Stimulated activated CD8-positive, alpha-beta memory T cell treated with anti-CD3 and anti-CD28 coated beads, Interleukin-15, amount 100 ng/mL, for 48 hours (primary cell): ENCODE measurements at regions not wholly inside any gene's neighbourhood (a gene's known extent, or its start where the extent isn't known, plus 50 kb on each side); places are given as distances from the start of the nearest gene placed in this dataset.
"Not testable (repeated sequence)": the region's sequence is repeated elsewhere in the genome, so short reads cannot be mapped to it uniquely, and the experiment has no call there.

Source experiments
- DNase-seq, 2 donors: peaks; one replicate each; pipeline ENCODE4 v3.0.0-alpha.2; 2020; ENCODE audit warnings: low read depth in 2 of 2

DNA sequence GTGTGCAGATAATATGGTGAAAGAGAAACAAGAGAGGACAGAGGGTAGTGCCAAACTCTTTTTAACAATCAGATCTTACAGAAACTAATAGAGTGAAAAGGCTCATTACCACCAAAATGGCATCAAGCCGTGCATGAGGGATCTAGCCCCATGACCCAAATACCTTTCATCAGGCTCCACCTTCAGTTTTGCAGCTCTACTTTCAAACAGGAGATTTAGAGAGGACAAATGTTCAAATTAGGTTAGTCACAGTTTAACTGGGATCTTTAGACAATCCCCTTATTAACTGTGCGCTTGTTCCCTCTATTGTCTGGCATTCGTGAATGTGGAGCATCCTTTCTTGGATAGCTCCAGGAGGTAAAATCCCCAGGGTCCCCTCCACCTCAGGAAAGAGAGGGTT lies 1209.3 kb upstream of the CHAC2 start:
- DNase-seq = no peak

DNA sequence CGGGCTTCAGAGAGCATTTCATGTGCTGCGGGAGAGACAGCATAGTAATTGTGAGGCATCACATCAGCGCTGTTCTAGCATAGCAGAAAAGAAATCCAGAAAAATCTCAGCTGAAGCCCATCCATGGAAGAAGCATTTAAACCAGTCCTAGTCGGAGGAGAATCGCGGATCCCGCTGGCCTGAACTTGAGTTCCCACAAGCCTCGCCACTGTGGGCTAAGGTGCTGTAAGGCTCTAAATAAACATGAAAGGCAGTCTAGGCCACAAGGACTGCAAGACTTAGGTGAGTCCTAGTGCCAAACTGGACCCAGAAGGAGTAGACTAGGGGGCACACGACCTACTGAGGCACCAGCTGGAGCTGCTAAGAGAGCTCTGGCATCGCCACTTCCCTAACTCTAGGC lies 1225.3 kb upstream of the CHAC2 start:
- no peak for DNase-seq

DNA sequence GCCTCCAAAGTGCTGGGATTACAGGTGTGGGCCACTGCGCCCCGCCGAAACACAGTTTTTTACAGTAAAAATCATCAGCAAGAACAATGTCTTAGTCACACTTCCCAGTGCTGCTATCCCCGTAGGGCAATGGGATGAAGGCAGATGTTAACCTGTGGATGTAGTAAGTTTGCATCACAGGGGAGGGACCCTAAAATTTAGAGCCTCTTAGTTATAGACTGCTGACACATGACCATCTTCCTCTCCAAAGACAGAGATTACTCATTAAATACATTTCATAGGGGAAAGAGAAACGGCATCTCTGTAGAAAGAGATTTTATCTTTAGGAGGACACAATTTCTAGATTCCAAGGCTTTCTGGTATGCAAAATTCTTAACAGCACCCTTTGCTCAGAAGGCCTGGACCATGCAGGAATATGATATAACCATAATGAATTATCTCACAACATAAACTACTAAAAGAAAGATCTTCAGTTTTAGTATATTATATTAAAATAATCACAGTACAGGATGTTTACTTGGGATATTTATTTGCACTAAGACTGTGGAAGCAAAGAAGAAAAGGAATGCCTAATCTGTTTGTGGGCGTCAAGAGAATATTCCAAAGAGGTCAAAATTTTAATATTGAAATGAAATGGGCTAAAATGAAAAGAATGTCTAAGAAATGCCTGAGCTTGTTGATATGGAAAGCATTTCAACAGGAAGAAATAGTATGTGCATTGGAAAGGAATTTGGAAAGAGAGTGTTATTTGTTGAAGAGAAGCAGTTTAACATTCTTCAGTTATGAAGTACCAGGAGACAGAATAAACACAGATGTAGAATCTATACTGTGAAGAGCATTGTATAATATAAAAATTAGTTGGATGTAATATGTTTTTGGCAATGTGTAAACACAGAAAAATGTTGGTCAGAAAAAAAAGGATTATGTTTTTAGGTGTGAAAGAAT lies 1228.3 kb upstream of the CHAC2 start:
- DNase-seq = no peak

DNA sequence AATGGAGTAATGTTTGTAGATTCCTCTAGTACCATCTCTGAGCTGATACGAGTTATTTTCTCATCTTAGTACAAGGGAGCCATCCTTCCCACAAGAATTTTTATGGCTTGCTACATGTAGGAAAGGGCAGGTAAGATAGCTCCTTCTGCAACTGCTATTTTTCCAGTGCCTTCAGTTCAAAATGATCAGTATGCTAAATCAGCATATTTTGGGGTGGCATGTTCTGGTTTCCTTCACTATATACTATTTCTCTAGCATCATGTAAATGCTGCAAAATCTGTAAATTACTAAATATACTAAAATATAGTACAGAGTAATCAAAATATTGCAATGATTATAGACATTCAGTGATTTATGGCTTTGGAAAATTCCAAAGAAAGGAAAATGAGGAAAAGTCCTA lies 1230.0 kb upstream of the CHAC2 start:
- DNase-seq = no peak

DNA sequence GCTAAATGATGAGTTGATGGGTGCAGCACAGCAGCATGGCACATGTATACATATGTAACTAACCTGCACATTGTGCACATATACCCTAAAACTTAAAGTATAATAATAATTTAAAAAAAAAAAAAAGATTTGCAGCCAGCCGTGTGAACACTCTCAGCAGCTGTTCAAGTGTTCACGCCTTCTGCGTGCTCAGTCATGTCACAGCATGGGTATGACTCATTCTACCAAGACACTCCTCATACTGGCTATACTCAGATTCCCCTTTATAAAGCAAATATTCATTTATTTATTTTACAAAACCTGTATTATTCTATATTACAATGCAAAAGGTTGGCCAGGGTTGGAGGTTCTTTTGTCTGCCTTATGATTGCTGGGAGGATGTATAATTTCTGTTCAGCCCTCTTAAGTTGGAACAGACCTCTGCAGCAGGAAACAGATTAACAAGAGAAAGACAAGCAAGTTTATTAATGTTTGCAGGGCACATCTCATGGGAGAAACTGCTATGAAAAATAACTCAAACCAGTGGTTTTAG lies 1230.6 kb upstream of the CHAC2 start:
- DNase-seq = no peak

DNA sequence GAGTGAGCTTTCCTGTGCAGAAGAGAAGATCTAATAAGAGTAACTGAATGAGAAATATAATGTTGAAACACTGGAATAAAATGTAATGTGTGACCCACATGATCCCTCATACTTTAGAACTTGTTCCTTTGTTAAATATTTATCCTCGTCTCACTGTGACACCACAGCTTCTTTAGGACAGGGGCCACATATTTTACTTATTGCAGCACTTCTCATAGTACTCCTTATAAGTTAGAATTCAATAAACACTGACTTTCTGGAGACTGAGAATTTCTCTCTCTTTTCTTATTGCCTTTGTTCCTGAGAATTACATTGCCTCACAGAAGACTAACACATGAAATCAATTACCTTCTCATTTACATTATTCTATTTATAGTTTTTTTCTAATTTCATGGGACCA lies 1234.6 kb upstream of the CHAC2 start:
- no peak for DNase-seq

DNA sequence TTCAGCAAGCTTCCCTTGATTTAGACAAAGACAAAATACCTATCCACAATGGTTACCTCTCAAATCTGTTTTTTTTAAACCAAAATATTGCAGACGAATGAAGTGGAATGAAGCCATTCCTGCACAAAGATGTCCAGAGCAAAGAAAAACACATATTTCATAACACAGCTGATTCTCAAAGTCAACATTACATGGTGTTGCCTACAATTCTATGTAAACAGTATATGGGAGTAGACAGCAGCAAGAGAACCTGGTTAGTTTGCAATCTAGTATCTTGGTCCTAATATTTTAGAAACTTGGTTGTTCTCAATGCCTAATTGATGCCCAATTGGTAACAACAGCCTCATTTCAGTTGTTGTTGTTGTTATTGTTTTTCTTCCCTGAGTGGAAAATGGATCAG lies 1240.9 kb upstream of the CHAC2 start:
- DNase-seq = no peak

DNA sequence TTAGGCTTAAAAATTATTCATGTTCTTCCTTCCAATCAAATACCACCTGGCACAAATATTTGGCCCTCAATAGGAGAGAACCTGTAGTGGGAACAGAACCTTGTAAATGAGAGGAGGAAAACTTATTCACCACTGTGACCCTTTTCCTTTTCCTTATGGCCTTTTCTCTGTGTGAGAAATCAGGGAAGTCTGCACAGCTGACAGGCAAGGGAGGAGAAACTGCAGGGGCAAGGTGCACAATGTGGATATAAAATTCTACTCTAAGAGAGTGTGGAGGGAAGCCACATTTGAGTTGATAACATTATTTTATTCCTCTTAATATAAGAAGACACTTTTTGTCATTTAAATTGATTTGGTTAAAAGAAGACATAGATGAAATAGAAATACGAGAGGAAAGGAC lies 1247.0 kb upstream of the CHAC2 start:
- no peak for DNase-seq

DNA sequence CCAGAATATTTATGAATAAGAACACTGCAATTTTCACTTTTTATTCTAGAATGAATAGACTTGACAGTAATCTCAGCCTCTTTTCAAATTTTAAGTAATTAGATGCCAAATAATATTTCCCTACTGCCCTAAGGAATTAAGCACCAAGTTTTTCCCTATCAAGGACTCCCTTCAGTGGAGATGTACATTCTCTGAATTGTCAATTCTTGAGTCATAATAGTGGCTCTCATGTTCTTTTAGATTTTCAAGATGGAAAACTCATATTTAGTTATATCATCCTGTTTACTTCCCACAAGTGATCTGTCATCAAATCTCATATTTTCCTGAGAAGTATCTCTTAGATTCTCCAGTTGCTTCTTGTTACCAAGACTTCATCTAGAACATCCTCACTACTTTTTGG lies 1248.9 kb upstream of the CHAC2 start:
- DNase-seq = no peak

DNA sequence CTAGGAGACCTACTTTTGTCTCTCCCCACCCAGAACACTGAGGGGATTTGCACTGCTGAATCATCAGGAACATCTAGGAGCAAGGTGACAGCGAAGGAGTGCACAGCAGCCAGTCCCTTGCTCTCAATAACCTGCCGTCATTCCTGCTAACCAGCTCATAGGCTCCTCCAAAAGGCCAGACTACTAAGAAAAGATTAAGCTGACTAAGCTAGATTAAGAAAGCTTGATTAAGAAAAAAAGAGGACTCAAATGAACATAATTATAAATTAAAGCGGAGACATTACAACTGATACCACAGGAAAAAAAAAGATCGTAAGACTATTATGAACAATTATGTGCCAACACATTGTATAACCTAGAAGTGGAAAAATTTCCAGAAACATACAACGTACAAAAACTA lies 1254.8 kb upstream of the CHAC2 start:
- no peak for DNase-seq

DNA sequence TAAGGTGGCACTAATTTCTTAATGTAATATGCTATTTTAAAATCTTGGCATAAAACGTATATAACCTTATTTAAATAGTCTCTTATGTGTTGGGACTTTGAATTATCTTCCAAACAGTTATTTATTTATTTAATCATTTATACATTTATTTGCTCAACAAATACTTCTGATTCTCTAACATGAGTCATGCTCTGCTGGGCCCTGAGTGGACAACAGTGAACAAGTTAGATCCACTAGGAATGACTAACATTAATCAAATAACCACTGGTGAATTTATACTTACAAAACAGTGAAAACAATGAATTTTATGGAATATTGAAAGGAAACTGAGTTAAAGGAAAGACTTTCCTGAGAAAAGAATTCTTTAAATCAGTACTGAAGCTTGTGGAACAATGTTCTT lies 1257.2 kb upstream of the CHAC2 start:
- no peak for DNase-seq

DNA sequence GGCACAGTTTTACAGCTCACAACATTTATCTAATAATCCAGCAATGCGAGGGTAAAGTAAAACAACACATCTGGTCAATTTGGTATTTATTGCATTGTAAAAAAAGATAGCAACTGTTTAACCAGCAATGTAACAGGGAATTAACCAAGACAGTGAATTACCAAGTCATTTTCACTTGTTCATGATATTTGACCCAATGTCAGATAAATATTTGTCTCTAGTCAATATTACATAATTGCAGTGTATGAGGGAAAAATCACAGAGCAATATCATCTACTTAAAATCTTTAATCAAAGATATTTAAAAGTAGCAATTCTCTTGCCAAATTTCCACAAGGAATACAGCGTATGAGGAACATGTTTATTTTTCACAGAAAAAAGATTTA lies 1265.1 kb upstream of the CHAC2 start:
- DNase-seq = no peak

DNA sequence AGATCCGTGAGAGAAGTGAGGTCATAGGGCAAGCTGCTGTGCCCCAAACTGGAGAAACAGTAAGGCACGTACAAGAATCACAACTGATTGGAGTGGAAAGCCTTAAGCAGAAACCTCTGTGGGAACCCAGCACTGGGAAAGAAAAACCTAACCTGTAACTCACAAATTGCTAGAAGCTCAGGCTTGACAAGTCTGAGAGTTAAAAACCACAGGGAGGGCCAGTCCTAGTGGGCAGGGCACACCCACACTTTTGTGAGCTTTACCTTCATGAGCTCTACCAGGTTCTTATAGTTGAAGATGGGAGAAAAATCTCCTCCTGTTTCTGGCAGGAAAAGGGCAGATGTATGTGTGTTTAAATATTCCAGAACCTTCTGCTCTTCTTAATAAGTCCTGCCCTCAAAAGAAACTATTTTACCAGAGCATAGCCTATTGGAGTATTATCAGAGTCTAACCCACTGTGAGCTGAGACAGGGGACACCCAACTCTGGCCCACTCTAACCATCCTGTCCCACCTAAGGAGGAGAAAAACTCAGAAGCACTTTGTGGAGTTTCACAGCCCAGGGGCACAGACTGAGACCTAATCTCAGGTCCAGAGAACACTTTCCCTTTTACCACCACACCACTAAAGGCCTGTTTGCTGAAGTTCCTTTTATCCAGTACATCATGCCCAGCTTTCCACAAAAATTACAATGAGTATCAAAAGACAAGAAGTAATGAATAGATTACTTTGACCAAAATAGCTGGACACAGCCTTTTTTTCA lies 1265.7 kb upstream of the CHAC2 start:
- DNase-seq = no peak

DNA sequence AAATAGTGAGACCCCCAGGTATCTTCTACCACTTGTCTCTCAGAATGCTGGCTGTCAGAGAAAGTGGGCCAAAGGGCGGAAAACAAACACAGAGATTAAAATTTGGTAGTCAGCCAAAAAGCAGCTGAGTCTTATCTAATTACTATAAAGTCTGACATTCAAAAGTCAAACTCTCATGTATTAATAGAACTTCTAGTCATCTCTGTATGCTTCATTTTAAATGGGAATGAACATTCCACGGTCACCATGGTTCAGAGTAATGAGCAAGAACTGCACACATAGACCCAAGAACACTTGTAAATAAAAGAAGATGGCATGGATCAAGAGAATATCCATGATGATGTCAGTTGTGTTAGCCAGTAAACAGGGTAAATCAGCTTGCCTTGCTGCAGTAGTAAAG lies 1267.0 kb upstream of the CHAC2 start:
- DNase-seq = no peak

DNA sequence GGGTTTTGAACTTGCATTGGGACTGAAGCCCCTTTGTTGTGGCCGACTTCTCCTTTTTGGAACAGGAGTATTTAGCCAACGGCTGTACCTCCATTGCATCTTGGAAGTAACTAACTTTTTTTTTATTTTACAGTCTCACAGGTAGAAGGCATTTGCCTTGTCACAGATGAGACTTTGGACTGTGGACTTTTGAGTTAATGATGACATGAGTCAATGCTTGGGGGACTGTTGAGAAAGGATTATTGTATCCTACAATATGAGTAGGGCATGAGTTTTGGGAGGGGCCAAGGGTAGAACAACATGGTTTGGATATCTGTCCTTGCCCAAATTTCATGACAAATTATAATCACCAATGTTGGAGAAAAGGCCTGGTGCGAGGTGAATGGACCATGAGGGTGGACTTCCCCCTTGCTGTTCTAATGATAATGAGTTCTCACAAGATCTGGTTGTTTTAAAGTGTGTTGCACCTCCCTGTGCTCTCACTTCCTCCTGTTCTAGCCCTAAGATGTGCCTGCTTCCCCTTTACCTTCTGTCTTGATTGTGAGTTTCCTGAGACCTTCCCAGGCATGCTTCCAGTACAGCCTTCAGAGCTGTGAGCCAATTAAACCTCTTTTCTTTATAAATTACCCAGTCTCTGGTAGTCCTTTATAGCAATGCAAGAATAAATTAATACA lies 1269.4 kb upstream of the CHAC2 start:
- DNase-seq = no peak

DNA sequence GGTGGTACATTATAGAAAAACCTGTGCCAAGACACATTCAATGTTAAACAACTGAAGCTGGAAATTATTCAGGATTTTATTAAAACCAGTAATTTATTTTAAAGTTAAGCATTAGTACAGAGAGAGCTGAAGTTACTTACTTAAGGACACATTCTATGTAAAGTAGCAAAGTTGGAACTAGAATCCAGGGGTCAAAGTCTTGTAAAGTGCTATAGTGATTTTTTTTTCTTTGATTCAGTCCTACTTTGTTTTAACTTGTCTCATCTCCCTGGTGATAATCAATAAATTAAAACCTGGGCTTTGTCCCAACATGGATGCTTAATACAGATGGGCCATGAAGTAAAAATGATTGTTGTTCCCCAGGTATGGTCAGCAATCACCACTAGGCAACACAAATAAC lies 1271.8 kb upstream of the CHAC2 start:
- no peak for DNase-seq

DNA sequence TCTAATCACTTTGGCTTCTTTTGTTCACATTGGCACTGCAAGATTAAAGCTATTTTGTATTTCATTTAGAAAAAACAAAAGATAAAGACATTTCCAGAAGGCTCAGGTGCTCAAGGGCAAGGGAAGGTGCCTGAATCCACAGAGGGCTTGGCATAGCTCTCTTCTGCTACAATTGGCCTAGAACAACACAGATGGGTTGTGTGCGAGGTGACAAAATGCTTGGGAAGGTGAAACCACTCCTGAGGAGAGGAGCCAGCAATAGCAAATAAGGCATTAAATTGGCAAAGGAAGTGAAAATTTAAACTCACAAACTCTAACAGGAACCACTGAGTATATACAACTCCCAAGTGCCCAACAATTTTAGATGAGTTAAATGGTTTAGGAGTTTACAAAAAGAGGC lies 1290.4 kb upstream of the CHAC2 start:
- no peak for DNase-seq

DNA sequence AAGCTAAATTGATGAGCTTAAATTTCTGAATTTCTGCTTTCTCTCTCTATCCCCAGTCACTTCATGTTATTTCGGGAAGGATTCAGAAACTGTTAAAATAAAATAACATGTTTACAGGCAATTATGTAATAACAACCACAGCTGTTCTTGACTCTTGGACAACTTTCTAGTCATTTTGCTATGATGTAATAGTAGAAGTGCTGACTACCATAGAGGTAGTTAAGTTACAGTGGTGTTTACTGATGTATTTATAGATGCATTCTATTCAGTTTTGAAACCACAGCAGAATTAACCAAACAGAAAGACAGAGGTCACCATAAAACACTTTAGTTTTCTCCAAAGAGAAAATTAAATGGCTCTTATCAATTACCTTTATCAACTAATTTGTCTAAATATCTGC lies 1292.0 kb upstream of the CHAC2 start:
- DNase-seq = no peak

DNA sequence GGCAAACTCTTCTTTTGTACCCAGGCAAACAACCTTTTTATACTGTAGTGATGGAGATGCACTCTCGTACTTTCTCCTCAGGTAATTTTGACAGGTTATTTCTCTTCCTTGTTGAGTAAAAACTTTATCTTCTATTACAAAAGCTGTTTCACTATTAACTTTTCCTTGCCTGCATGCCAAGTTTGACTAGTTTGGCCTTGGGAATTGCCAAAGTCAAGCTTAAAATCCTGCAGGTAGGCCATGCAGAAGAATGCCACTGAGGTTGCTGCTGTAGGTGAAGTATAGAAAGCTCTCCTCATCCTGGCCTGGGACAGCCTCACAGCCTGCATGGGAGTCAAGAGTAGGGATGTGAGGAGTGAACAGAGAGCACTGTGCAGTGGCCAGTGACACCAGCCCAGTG lies 1293.5 kb upstream of the CHAC2 start:
- no peak for DNase-seq

DNA sequence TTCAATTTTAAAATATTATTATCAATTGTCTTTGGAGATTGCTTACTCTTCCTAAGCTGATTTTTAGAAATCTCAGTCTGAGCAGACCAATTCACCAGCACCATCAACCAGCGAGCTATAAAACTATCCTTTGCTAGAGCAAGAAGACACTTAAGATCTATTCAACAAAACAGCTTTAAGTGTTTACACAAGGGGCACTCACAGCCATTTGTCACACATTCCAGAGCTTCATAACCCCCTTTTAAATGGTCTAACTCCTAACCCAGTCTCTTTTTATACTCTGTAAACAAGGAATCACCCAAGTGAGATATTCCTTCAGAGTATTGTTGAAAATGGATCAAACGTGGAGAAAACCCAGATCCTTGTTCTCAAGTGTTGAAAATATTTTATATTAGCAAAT lies 1294.1 kb upstream of the CHAC2 start:
- DNase-seq = no peak

DNA sequence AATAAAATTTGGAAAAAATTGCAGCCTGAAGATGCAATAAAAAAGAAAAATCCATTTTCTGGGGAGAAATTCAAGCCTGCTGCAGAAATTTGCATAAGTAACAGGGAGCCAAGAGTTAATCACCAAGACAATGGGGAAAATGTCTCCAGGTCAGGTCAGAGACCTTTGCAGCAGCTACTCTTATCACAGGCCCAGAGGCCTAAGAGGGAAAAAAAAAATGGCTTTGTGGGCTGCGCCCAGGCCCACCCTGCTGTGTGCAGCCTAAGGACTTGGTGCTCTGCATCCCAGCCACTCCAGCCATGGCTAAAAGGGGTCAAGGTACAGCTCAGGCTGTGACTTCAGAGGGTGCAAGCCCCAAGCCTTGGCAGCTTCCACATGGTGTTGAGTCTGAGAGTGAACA lies 1297.1 kb upstream of the CHAC2 start:
- DNase-seq = not testable (repeated sequence)

DNA sequence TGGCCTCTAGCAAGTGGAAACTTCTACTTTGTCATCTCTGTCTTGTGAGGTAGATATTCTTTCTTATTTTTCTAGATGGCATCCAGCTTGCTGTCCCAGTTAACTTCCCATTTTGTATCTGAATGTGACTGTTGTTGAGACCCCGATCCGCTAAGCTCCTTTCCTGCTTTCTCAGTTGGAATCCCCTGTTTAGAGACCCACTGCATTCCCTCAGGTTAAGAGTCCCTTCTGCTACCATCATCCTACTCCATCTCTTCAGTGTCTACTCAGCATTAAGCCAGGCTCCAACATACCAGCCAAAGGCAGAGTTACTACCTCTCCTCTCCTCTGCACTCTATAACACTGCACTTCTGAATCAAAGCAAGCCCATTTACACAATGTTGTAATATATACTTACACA lies 1300.4 kb upstream of the CHAC2 start:
- no peak for DNase-seq
